Suprapubic skin (tissue), 4 donors: ENCODE measurements at regions not wholly inside any gene's neighbourhood (a gene's known extent, or its start where the extent isn't known, plus 50 kb on each side); places are given as distances from the start of the nearest gene placed in this dataset.

Experiments
- DNase-seq, 2 donors: peaks; one replicate each; pipeline ENCODE4 v3.0.0-alpha.2; 2019; ENCODE audit warnings: low spot score in 2 of 2
- H3K27ac ChIP-seq: fragments of 200-600 bp; sonication (generic); one replicate; pipeline ENCODE4 v1.5.1; 2019
- H3K27me3 ChIP-seq: fragments of 200-600 bp; sonication (generic); one replicate; pipeline ENCODE4 v1.5.1; 2019
- H3K36me3 ChIP-seq: fragments of 200-600 bp; sonication (generic); one replicate; pipeline ENCODE4 v1.5.1; 2019
- H3K4me1 ChIP-seq: fragments of 200-600 bp; sonication (generic); one replicate; pipeline ENCODE4 v1.5.1; 2019
- H3K4me3 ChIP-seq: fragments of 200-600 bp; sonication (generic); one replicate; pipeline ENCODE4 v1.5.1; 2019; ENCODE audit warnings: mild to moderate bottlenecking
- H3K9me3 ChIP-seq: fragments of 200-600 bp; sonication (generic); one replicate; pipeline ENCODE4 v1.5.1; 2019
- EP300 ChIP-seq: sonication (generic); formaldehyde crosslinking; IDR thresholded peaks from one replicate; pipeline ENCODE4 v1.6.1; 2017; ENCODE audit warnings: antibody characterized with exemption
- POLR2A ChIP-seq, 2 donors: fragments of 450-650 bp; IDR thresholded peaks; one replicate each; pipeline ENCODE4 v1.6.1; 2017; ENCODE audit warnings: antibody characterized with exemption in 2 of 2, mild to moderate bottlenecking in 2 of 2, moderate library complexity in 2 of 2
- POLR2AphosphoS5 ChIP-seq, 3 donors: sonication (generic); formaldehyde crosslinking; IDR thresholded peaks; one replicate each; pipeline ENCODE4 v1.6.1; 2017; ENCODE audit warnings: antibody characterized with exemption in 3 of 3
- WGBS: methylation state at CpG from one replicate; pipeline ENCODE4 v1.1.5; 2018; 5-methylcytosine and 5-hydroxymethylcytosine counted together
- TF ChIP-seq, protein P1 (sequence below), 2 donors: fragments of 200-600 bp in 1 of 2; fragments of 450-650 bp in 1 of 2; sonication (generic) in 1 of 2; IDR thresholded peaks; one replicate each; pipeline ENCODE4 v1.5.1; 2016 to 2019; ENCODE audit warnings: antibody characterized with exemption in 2 of 2, mild to moderate bottlenecking in 1 of 2, moderate library complexity in 1 of 2

DNA sequence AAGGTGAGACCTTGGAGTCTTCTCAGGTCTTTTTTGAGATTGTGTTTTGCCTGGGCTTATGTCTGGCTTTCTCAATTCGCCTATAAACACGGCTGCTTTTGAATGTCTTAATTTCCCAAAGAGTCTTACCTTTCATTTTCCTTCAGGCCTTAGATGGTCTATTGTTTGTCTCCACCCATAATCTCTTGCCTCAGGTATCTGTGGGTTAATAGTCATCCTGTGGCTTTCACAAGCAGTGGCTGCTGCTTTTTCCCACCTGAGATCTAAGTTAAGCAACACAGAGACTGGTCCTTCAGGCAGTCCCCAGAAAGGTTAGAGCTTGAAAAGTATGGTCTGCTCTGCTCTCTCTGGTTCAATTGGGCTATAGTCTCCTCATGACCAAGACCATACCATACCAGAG is 275.3 kb downstream of the INSIG2 start:
- H3K4me1 ChIP-seq: no peaks in the 10 kb centered on the region
- H3K27ac ChIP-seq: no peak overlapping the region
- no peaks in the 10 kb centered on the region for H3K27me3 ChIP-seq
- H3K9me3 ChIP-seq: no peaks in the 10 kb centered on the region
- TF ChIP-seq POLR2A (IDR thresholded peaks at IDR 0.05) (no peak), EP300 (no peak), POLR2AphosphoS5 (IDR thresholded peaks at IDR 0.05) (no peak)
- TF ChIP-seq, protein P1, sequence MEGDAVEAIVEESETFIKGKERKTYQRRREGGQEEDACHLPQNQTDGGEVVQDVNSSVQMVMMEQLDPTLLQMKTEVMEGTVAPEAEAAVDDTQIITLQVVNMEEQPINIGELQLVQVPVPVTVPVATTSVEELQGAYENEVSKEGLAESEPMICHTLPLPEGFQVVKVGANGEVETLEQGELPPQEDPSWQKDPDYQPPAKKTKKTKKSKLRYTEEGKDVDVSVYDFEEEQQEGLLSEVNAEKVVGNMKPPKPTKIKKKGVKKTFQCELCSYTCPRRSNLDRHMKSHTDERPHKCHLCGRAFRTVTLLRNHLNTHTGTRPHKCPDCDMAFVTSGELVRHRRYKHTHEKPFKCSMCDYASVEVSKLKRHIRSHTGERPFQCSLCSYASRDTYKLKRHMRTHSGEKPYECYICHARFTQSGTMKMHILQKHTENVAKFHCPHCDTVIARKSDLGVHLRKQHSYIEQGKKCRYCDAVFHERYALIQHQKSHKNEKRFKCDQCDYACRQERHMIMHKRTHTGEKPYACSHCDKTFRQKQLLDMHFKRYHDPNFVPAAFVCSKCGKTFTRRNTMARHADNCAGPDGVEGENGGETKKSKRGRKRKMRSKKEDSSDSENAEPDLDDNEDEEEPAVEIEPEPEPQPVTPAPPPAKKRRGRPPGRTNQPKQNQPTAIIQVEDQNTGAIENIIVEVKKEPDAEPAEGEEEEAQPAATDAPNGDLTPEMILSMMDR (IDR thresholded peaks at IDR 0.05): no peak
- no peaks in the 10 kb centered on the region for H3K36me3 ChIP-seq
- 59% methylated on average over 2 of the region's 2 CpGs for WGBS
- DNase-seq: no peak
- no peak overlapping the region for H3K4me3 ChIP-seq

DNA sequence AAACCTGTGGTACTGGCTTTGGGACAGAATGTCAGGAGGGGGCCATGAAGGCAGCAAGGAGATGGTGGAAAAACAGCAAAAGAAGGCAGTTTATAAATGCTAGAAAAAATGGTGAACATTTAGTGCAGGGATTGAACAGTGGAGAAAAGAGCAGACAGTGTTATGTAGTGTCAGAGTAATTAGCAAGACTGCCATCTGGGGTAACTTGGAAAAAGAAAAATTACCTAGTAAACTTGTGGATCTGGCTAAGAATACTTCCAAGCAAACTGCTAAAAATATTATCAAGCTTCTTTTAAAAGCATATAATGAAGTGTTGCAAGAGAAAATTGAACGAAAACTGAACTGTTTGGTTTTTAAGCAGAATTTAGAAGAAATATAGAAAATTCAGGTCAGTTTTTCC is 267.8 kb downstream of the INSIG2 start:
- 94% methylated on average over 1 of the region's 1 CpG for WGBS
- Histone ChIP-seq H3K27me3 (no peaks in the 10 kb centered on the region), H3K9me3 (no peaks in the 10 kb centered on the region), H3K4me3 (no peak overlapping the region), H3K36me3 (no peaks in the 10 kb centered on the region), H3K27ac (no peak overlapping the region), H3K4me1 (no peaks in the 10 kb centered on the region)
- no peak for DNase-seq
- TF ChIP-seq POLR2A (IDR thresholded peaks at IDR 0.05) (no peak), EP300 (no peak), POLR2AphosphoS5 (IDR thresholded peaks at IDR 0.05) (no peak)
- TF ChIP-seq, protein P1 (IDR thresholded peaks at IDR 0.05): no peak

DNA sequence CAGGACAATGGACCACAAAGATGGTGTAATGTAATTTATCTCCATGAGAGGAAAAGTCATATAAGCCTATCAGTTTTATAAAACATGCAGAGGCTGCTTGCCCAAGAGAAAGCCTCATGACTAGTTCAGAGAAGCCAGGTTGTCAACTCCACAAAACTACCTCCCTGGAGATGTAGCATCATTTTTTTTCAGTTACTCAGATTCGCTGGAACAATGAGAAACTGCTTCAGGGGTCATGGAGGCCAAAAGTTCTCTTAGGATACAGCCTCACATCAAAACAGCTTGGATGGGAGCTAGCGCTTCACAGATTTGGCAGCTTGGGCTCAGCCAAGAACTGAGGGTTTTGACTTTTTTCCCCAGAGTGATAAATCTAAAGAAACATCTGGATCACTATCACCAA is 263.5 kb downstream of the INSIG2 start:
- Histone ChIP-seq H3K4me3 (no peak overlapping the region), H3K4me1 (no peaks in the 10 kb centered on the region), H3K27me3 (no peaks in the 10 kb centered on the region), H3K9me3 (no peaks in the 10 kb centered on the region), H3K36me3 (no peaks in the 10 kb centered on the region), H3K27ac (no peak overlapping the region)
- WGBS: 63% methylated on average over 2 of the region's 2 CpGs
- no peak for DNase-seq
- TF ChIP-seq, protein P1 (IDR thresholded peaks at IDR 0.05): no peak
- TF ChIP-seq EP300 (no peak), POLR2A (IDR thresholded peaks at IDR 0.05) (no peak), POLR2AphosphoS5 (IDR thresholded peaks at IDR 0.05) (no peak)

DNA sequence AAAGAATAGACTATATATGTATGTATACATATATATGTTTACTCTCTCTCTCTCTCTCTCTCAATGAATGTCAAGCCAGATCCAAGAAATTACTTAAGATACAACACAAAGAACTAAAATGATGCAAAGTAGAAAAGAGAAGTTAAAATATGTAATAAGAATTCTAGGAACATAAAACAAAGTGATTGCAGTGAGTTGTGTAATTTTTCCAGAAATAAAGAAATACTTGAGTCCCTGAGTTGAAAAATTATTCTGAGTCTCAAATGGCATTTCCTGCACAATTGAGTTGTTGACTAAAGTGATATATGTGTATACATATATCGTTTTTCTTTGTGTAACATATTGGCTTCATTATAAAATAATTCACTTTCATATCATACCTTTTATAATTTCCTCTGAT is 262.4 kb downstream of the INSIG2 start:
- DNase-seq: no peak
- Histone ChIP-seq H3K9me3 (no peaks in the 10 kb centered on the region), H3K4me1 (no peaks in the 10 kb centered on the region), H3K27ac (no peak overlapping the region), H3K4me3 (no peak overlapping the region), H3K27me3 (no peaks in the 10 kb centered on the region), H3K36me3 (no peaks in the 10 kb centered on the region)
- TF ChIP-seq POLR2AphosphoS5 (IDR thresholded peaks at IDR 0.05) (no peak), POLR2A (IDR thresholded peaks at IDR 0.05) (no peak), EP300 (no peak)
- 50% methylated on average over 1 of the region's 1 CpG for WGBS

DNA sequence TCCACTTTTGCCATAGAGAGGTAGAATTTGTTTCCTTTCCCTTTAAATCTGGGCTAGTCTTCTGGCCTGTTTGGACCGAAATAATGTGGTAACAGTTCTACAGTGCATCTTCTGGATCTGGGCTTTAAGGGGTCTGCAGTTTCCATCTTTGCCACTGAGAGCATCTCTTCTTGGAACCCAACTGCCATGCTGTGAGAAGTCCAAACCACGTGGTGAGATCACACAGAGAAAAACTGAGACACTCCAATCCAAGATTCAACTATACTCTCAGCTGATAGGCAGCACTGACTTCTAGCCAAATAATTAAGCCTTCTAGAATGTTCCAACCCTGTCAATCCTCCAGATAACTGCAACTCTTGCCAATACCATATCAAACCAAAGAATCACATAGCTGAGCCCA is 261.1 kb downstream of the INSIG2 start:
- H3K4me1 ChIP-seq: no peaks in the 10 kb centered on the region
- H3K27ac ChIP-seq: no peak overlapping the region
- WGBS: 84% methylated on average over 2 of the region's 2 CpGs
- no peak overlapping the region for H3K4me3 ChIP-seq
- H3K9me3 ChIP-seq: no peaks in the 10 kb centered on the region
- H3K36me3 ChIP-seq: no peaks in the 10 kb centered on the region
- TF ChIP-seq POLR2A (IDR thresholded peaks at IDR 0.05) (no peak), EP300 (no peak), POLR2AphosphoS5 (IDR thresholded peaks at IDR 0.05) (no peak)
- TF ChIP-seq, protein P1 (IDR thresholded peaks at IDR 0.05): no peak
- H3K27me3 ChIP-seq: no peaks in the 10 kb centered on the region
- no peak for DNase-seq

DNA sequence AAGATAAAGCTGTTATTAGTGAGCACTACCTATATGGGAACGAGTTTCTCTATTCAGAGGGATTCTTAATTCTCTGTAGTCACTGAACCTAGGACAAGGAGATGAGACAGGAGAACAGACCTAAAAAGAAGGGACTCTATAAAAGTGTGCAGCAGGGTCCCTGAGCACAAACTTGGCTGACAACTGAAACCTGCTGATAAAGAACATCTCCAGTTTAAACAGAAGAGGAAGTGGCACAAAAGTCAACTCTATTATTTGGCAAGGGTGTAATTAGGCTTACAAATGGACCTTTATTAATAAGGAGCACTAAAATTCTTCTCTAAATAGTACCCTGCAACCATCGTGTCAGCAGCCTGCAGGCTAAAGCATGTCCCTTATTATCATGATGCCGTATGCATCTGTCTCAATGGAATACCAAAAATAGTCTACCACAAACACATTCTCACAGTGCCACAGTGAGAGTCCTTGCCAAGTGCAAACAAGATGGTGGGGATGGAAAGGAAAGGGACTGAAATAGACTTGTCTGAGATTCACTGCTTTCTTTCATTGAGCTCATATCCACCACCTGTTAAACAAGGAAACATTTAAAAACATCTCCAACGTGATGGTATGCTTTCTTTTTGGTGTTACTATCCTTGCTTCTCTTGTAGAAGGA is 260.2 kb downstream of the INSIG2 start:
- TF ChIP-seq, protein P1 (IDR thresholded peaks at IDR 0.05): no peak
- TF ChIP-seq POLR2A (IDR thresholded peaks at IDR 0.05) (no peak), EP300 (no peak), POLR2AphosphoS5 (IDR thresholded peaks at IDR 0.05) (no peak)
- Histone ChIP-seq H3K9me3 (no peaks in the 10 kb centered on the region), H3K4me3 (no peak overlapping the region), H3K27me3 (no peaks in the 10 kb centered on the region), H3K27ac (no peak overlapping the region), H3K4me1 (no peaks in the 10 kb centered on the region), H3K36me3 (no peaks in the 10 kb centered on the region)
- 57% methylated on average over 4 of the region's 4 CpGs for WGBS
- DNase-seq: no peak
